Tibial artery (tissue), 4 donors: ENCODE measurements at regions not wholly inside any gene's neighbourhood (a gene's known extent, or its start where the extent isn't known, plus 50 kb on each side); places are given as distances from the start of the nearest gene placed in this dataset.

Experiments used
- DNase-seq, 2 donors: peaks; one replicate each; pipeline ENCODE4 v3.0.0-alpha.2; 2019
- H3K27ac ChIP-seq, 2 donors: fragments of 200-600 bp; sonication (generic) in 1 of 2; 1 replicate in 1 of 2; 2 replicates in 1 of 2; pipeline ENCODE4 v1.5.1; 2018 to 2019; ENCODE audit warnings: mild to moderate bottlenecking in 1 of 2
- H3K27me3 ChIP-seq, 2 donors: fragments of 200-600 bp; sonication (generic) in 1 of 2; one replicate each; pipeline versions ENCODE4 v1.5.1 to v1.6.0; 2016 to 2019
- H3K36me3 ChIP-seq, 3 donors: fragments of 200-600 bp; sonication (generic) in 2 of 3; one replicate each; pipeline ENCODE4 v1.5.1; 2016 to 2019; ENCODE audit warnings: mild to moderate bottlenecking in 2 of 3
- H3K4me1 ChIP-seq, 4 donors: fragments of 200-600 bp; sonication (generic) in 2 of 4; 1 replicate in 3 of 4; 2 replicates in 1 of 4; pipeline ENCODE4 v1.5.1; 2016 to 2019
- H3K4me3 ChIP-seq, 2 donors: fragments of 200-600 bp; sonication (generic) in 1 of 2; 1 replicate in 1 of 2; 2 replicates in 1 of 2; pipeline ENCODE4 v1.5.1; 2018 to 2019; ENCODE audit warnings: mild to moderate bottlenecking in 2 of 2
- H3K9me3 ChIP-seq, 3 donors: fragments of 200-600 bp; sonication (generic) in 1 of 3; one replicate each; pipeline ENCODE4 v1.5.1; 2016 to 2019
- CTCF ChIP-seq, 2 experiments: fragments of 200-600 bp in 1 of 2; fragments of 450-650 bp in 1 of 2; IDR thresholded peaks; one replicate each; pipeline ENCODE4 v1.5.1; 2017 to 2019; ENCODE audit warnings: antibody characterized with exemption in 2 of 2, mild to moderate bottlenecking in 1 of 2, moderate library complexity in 1 of 2
- intact Hi-C: fragments of 100-400 bp; cut with DNase I; formaldehyde crosslinking; loops from one replicate; pipeline ENCODE4 v1.15.0; 2023; ENCODE audit warnings: low total_unique reads

- peaks cover 0 to 9% (median 4%) of the 10 kb centered on the region in 4 donors for H3K4me1 ChIP-seq
- TF ChIP-seq CTCF (IDR thresholded peaks at IDR 0.05): no peak
- H3K27ac ChIP-seq: no peak overlapping the region
- H3K4me3 ChIP-seq: no peak overlapping the region
- H3K9me3 ChIP-seq: no peaks in the 10 kb centered on the region
- H3K36me3 ChIP-seq: no peaks in the 10 kb centered on the region
- no peak for DNase-seq
- no peaks in the 10 kb centered on the region for H3K27me3 ChIP-seq
- intact Hi-C loops: no loop called here
These were observed 156.0 kb upstream of the TPM1 start for GRCh38 chr15:62886431-62887071.

GRCh38 chr15:62887113-62887570 is 155.4 kb upstream of the TPM1 start:
- Histone ChIP-seq H3K4me3 (no peak overlapping the region), H3K27ac (no peak overlapping the region), H3K27me3 (no peaks in the 10 kb centered on the region), H3K9me3 (no peaks in the 10 kb centered on the region), H3K36me3 (no peaks in the 10 kb centered on the region), H3K4me1 (peaks cover 0 to 9% (median 4%) of the 10 kb centered on the region in 4 donors)
- TF ChIP-seq CTCF (IDR thresholded peaks at IDR 0.05): no peak
- DNase-seq: no peak
- intact Hi-C loops: no loop called here

- Histone ChIP-seq H3K4me3 (no peak overlapping the region), H3K36me3 (no peaks in the 10 kb centered on the region), H3K4me1 (peaks cover 0 to 9% (median 4%) of the 10 kb centered on the region in 4 donors), H3K9me3 (no peaks in the 10 kb centered on the region), H3K27me3 (no peaks in the 10 kb centered on the region), H3K27ac (no peak overlapping the region)
- DNase-seq: no peak
- no peak for TF ChIP-seq CTCF (IDR thresholded peaks at IDR 0.05)
- intact Hi-C loops: no loop called here
These were observed 153.9 kb upstream of the TPM1 start for GRCh38 chr15:62888623-62889022.

- Histone ChIP-seq H3K36me3 (no peaks in the 10 kb centered on the region), H3K27ac (no peak overlapping the region), H3K4me3 (no peak overlapping the region), H3K9me3 (no peaks in the 10 kb centered on the region), H3K4me1 (peaks cover 0 to 10% (median 4%) of the 10 kb centered on the region in 4 donors), H3K27me3 (no peaks in the 10 kb centered on the region)
- no peak for TF ChIP-seq CTCF (IDR thresholded peaks at IDR 0.05)
- DNase-seq: no peak
- intact Hi-C loops: no loop called here
These were observed 153.3 kb upstream of the TPM1 start for GRCh38 chr15:62889141-62889661.

DNA sequence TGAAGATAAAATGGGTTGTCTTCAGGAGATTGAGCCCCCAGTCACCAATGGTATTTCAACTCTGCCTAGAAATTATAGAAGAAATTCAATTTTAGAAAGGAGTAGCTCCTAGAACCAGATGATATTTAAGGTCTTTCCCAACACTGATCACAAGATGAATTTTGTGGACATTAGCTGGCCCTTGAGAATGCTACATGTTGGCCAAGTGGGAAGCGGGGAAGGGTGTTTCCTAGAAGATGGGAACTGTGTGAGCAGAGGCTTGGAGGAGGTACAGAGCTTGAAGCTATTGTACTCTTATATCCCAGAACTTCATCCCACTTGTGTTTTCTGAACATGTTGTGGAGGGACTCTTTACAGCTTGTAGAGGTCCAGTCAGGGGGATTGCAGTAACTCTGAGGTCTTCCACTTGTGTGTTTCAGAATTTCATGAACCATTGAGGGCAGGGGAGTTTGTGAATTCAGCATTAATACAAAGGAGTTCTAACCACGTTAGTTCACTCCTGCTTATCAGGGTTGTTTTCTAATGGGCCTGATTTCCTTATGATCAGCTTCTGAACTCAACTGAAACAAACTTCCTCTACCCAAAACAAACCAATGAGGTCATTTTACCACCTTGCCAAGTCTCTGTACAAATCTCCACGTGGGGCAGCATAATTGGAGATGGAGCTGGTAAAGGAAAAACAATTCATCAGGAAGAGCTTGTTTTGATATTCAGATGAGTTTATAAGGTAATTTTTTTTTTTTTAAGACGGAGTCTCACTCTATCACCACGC is 152.6 kb upstream of the TPM1 start:
- Histone ChIP-seq H3K36me3 (no peaks in the 10 kb centered on the region), H3K27me3 (no peaks in the 10 kb centered on the region), H3K27ac (peak overlapping the region; percentile 15 to 40), H3K4me1 (peaks cover 0 to 17% (median 5%) of the 10 kb centered on the region in 4 donors), H3K9me3 (no peaks in the 10 kb centered on the region), H3K4me3 (no peak overlapping the region)
- peak in 1 of 2 donors; percentile 76 for DNase-seq
- intact Hi-C loops: no loop called here
- TF ChIP-seq CTCF (IDR thresholded peaks at IDR 0.05): no peak
